Activated naive CD4-positive, alpha-beta T cell treated with Interleukin-2 at 50 U/mL for 16 hours (primary cell): ENCODE measurements at regions not wholly inside any gene's neighbourhood (a gene's known extent, or its start where the extent isn't known, plus 50 kb on each side); places are given as distances from the start of the nearest gene placed in this dataset.

Experiments
- DNase-seq: peaks from one replicate; pipeline ENCODE4 v3.0.0-alpha.2; 2020

- no peak for DNase-seq
These were observed 362.7 kb upstream of the DDI1 start for GRCh38 chr11:103673773-103674172.

GRCh38 chr11:103676413-103676812, 360.0 kb upstream of the DDI1 start:
- DNase-seq = no peak

- DNase-seq = no peak
These were observed 355.6 kb upstream of the DDI1 start for GRCh38 chr11:103680826-103681225.

GRCh38 chr11:103681855-103682254, 354.6 kb upstream of the DDI1 start:
- DNase-seq = no peak

GRCh38 chr11:103682318-103683184, 353.9 kb upstream of the DDI1 start:
- DNase-seq = peak; percentile 13

- no peak for DNase-seq
These were observed 352.9 kb upstream of the DDI1 start for GRCh38 chr11:103683576-103683975.

GRCh38 chr11:103688924-103689323, 347.5 kb upstream of the DDI1 start:
- no peak for DNase-seq

- DNase-seq = no peak
These were observed 346.1 kb upstream of the DDI1 start for GRCh38 chr11:103690356-103690755.

- no peak for DNase-seq
These were observed 340.3 kb upstream of the DDI1 start for GRCh38 chr11:103696123-103696522.

- no peak for DNase-seq
These were observed 337.2 kb upstream of the DDI1 start for GRCh38 chr11:103699216-103699615.

- DNase-seq = no peak
These were observed 336.8 kb upstream of the DDI1 start for GRCh38 chr11:103699656-103700055.

GRCh38 chr11:103700622-103701021, 335.8 kb upstream of the DDI1 start:
- no peak for DNase-seq

- DNase-seq = no peak
These were observed 333.0 kb upstream of the DDI1 start for GRCh38 chr11:103703437-103703836.

GRCh38 chr11:103703954-103704353, 332.5 kb upstream of the DDI1 start:
- no peak for DNase-seq

GRCh38 chr11:103705642-103706041, 330.8 kb upstream of the DDI1 start:
- DNase-seq = no peak

GRCh38 chr11:103709371-103709770, 327.1 kb upstream of the DDI1 start:
- no peak for DNase-seq

- no peak for DNase-seq
These were observed 322.2 kb upstream of the DDI1 start for GRCh38 chr11:103714246-103714645.

GRCh38 chr11:103716363-103716762, 320.1 kb upstream of the DDI1 start:
- no peak for DNase-seq

- no peak for DNase-seq
These were observed 309.2 kb upstream of the DDI1 start for GRCh38 chr11:103727262-103727661.

GRCh38 chr11:103729617-103730016, 306.8 kb upstream of the DDI1 start:
- DNase-seq = no peak

GRCh38 chr11:103730131-103730940, 306.1 kb upstream of the DDI1 start:
- no peak for DNase-seq

- DNase-seq = no peak
These were observed 304.8 kb upstream of the DDI1 start for GRCh38 chr11:103731670-103732069.

GRCh38 chr11:103733889-103734288, 302.6 kb upstream of the DDI1 start:
- no peak for DNase-seq

- DNase-seq = no peak
These were observed 300.9 kb upstream of the DDI1 start for GRCh38 chr11:103735497-103736032.
